Right forelimb (tissue), 1 donor: ENCODE measurements at regions not wholly inside any gene's neighbourhood (a gene's known extent, or its start where the extent isn't known, plus 50 kb on each side); places are given as distances from the start of the nearest gene placed in this dataset.

Source experiments
- DNase-seq: peaks from one replicate; pipeline ENCODE4 v3.0.0-alpha.2; 2018

DNA sequence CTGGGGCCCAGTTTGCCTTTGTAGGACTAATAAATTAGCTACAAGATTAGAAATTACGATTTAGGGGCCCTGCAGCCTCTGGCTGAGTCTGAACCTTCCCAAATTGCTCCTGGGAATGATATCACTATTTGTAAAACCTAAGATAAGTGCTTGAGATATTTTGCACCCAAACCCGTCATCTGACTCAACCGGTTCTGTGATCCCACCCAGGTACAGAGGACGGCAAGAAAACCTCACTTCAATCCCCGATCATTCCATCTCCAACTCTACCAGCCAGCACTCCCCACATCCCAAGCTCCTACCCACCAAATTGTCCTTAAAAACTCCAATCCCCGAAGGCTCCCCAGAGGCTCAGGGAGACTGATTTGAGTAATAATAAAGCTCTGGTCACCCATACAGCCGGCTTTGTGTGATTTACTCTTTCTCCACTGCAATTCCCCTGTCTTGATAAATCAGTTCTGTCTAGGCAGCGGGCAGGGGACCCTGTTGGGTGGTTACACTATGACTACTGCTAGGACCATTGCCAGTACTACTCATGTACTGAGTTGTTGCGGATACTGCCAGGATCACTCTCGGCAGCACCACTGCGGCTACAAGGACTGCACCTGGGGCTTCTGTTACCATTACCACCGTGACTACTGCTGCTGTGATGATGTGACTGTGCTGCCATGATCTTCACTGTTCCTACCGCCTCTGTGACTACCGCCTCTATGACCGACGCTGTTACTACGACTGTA is 73.1 kb downstream of the IRF8 start:
- DNase-seq = no peak

DNA sequence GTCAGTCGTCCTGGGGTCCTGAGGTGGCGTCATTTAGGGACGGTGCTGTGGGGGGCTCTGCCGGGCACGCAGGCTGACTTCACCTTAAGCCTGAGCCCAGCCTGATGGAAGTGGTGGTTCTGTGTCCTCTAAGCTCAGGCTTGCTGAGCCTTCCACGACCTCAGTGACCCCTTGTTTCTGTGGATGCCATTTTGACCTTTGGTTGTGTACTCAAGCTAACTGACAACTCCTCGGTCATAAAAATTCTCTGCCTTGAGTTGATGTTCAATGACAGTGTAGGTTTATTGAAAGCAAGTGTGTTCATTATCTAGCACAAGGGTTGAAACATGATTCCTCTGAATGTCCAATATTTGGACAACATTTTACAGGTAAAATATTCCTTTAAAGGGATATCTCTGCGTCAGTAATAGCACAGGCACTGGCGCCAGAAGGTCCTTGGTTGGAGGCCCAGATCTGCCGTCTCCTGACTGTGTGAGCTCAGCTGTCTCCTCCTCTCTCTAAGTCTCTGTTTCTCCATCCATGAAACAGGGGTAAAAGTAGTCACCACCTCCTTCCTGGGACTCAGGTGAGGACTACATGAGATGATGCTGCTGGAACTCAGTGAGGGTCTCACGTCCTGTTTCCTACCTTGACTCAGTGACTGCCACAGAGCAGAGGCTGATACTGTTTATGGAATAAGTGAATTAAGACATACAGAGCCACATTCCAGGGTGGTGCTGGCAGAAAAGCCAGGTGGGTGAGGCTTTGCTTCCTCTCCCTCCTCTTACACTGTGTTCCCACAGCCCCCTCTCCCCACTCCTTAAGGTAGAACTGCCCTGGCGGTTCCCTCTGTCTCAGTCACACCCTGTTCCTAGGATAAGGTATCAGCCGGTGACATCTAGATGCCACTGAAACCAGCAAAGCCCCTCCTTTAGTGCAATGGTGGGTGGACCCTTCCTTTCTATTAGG is 75.7 kb downstream of the IRF8 start:
- DNase-seq = no peak

DNA sequence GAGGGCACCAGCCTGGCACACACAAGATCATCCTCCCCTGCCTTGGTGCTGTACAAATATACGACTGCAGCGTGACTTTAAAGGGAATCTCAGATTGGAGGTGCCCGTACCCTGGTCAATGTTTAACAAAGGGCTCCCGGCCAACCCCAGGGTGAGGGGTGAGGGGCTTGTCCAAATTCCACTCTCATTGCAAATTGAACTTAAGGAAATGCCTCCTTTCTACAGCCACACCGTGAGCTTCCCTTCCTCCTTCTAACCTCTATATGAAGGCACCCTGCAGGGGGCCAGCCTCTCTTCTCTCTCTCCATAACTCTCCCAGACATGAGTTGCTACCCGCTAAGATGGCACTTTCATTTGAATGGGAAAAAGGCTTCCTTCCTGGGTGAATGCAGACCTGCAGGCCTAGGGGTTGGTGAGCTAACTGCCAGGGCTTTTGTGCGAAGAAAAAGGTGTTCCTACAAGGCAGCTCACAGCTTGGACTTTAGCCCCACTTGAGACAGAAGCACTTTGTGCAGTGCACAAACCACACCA is 76.6 kb downstream of the IRF8 start:
- no peak for DNase-seq

DNA sequence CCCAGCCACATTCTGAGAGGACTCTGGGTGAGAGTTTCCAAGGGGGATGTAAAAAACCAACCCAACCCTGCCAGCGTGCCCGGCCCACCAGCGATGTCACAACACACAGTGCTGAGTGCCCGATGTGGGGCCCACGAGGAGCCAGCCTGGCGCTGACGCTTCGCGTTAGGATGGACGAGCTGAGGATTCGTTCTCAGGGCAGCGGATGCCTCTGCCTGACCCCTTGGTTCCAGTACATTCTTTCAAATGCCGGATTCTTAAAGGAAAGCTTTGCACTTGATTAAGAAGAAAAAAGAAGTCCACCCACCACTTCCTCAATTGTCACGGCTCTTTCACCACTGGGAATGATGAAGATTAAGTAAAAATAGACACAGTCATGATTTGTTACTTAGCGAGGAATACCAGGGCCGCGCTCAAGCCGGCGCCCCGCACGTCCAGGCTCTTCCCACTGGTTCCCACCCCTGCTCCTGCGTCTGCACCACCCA is 79.4 kb downstream of the IRF8 start:
- DNase-seq = no peak

DNA sequence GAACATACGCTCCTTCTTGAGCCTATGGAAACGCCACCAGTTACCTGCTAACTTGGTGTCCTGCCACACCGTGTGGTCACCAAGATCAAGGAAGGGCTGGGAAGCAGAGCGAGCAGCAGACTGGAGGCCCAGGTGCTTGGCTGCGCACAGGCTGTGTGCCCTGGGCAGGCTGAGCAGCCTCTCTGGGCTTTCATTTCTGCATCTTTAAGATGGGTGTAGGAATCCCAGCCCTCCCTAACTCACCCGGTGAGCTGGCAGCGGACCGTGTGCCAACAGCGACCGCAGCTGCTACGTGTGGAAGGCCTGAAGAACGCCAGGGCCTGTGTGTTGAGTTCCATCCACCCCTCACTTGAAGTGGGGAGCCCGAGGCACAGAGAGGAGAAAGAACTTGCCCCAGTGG is 80.0 kb downstream of the IRF8 start:
- no peak for DNase-seq

DNA sequence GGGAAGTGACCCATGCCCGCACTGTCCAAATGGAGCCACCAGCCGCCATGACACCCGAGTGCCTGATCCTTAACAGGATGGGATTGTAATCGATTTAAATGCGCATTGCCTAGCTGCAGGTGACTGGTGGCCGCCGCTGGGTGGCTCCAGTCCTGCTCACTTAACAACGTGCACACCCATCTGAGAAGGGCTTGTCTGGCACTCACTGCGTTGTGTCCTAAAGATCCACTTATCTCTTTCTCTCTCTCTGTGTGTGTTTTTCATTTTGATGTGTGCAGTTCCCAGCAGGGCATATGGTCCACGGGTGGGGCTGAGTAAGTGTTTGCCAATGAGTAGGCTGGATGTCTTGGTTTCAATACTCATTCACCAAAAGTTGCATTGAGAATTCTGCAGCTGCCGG is 80.6 kb downstream of the IRF8 start:
- no peak for DNase-seq

DNA sequence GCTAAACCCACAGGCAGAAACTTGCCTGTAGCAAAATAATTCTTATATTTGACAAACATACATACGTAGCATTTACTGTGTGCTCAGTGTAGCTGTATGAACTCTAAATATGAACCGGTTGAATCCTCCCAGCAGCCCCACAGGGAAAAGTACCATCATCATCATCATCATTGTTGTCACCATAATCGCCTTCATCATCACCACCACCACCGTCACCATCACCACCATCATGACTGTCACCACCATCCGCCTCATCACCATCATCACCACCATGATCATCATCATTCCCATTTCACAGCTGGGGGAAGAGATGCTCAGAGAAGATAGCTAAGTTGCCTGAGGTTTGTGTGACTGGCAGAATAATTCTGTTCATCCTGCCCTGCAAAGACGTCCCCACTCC is 81.7 kb downstream of the IRF8 start:
- DNase-seq = no peak

DNA sequence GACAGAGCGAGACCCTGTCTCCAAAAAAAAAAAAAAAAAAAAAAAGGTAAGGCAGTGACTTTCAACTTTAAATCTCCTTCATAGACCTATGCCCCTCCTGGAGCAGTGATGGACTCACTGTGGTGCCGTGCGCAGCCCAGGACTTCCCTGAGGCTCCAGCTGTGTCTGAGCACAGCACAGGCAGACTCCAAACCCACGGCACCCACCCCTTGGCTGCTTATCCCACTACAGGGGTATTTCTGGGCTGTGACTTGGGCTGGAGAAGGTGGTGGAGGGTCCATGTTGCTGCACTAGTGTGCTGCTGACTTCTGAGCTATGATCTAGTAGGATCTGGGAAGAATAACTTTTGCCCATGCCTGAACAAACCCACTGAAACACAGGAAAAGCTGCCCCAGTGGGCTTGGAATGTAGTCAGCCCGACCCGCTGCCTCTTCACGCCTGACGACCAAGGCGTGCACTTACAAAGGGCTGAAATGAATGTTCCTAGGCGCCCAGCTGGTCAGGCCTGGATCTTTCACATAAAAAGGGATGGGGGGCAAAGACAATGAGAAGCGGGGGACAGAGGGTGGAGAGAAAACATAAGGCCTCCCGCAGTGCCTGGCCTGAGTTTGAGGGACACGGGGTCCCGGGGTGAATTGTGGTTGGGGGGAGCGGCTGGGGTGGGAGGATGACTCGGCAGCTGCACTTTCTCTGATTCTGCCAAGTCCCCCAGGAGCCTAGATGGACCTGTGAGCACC is 83.0 kb downstream of the IRF8 start:
- no peak for DNase-seq

DNA sequence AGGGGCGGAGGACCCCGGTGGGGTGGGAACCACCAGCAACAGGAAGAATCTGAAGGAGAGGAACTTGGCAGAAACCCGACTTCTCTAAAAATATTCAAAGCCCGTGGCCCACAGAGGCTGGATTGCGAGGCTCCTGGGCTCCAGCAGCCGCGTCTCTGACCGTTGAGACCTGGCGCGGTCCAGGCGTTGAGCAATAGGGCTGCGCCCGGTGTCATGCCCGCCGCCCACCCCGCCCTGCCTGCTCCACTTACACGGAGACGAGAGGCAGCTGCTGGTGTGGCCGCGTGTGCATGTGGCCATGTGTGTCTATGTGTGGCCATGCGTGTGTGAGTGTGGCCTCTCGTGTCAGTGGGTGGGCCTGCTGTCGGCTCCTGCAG is 83.6 kb downstream of the IRF8 start:
- no peak for DNase-seq

DNA sequence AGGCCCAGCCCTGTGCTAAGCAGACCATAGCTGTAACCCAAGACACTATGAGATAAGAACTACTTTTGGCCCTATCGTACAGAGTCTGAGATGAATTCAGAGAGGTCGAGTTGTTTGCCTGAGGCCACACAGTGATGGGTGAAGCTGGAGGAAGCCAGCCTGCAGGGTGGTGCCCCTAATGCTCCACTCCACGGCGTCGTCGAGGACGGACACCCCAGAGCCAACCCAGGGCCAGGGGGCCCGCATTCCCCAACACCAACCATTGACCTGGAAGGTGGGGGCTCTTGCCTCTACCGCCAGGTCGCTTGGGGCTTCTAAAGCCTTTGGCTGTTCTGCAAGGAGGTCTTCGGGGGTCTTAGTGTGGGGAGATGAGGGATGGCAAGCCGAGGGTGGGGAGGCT is 84.1 kb downstream of the IRF8 start:
- no peak for DNase-seq

DNA sequence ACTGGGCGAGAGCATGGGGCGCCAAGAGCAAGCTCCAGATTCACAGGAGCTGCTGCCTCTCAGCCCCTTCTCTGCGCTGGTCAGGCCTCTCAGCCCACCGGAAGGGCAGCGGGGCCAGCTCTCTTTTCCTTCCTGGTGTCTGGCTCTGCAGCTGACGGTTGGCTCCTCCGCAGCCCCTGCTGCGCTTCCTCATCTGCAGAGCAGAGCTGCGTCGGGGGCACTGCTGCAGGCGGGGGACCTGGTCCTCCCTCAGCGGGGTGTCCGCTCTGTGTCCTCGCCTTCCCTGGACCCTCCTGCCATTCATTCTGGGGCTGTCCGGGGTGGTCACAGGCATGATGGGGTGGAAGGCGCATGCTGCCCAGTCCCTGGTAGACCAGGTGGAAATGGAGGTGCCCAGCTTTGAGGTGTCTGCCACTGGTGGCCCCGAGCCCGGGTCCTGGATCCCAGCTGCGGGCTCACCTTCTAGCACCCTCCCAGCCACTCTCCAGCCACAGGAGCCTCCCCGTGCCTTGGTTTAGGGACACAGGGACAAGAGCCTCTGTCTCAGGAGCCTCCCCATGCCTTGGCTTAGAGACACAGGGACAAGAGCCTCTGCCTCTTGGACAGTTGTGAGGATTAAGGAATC is 84.8 kb downstream of the IRF8 start:
- DNase-seq = no peak

DNA sequence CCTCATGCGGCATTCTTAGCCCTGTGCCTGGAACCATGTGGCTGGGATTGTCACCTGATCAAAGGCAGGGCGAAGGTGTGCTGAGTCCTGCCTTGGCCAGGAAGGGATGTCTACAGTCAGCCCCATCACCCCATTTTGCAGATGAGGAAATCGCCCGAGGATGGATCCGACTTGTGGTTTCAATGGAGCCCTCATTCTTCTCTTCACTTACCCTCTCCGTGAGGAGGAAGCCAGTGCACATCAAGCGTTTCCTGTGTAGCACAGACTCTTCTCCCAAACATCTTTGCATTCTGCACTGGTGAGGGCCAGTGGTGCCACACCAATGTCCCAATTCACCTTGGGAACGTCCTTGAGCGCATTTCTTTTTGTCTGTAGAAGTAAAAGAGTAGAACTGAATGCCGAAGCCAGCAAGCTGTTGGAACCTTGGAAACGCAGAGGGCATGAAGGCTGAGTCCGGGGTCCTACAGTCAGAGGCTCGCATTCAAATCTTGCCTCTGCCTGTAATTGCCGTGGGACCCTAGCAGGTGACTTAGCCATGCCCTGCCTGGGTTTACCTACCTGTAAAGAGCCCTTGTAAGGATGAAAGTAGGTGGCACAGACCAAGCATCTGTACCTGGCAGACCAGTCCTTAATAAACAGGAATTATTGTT is 85.4 kb downstream of the IRF8 start:
- DNase-seq = no peak

DNA sequence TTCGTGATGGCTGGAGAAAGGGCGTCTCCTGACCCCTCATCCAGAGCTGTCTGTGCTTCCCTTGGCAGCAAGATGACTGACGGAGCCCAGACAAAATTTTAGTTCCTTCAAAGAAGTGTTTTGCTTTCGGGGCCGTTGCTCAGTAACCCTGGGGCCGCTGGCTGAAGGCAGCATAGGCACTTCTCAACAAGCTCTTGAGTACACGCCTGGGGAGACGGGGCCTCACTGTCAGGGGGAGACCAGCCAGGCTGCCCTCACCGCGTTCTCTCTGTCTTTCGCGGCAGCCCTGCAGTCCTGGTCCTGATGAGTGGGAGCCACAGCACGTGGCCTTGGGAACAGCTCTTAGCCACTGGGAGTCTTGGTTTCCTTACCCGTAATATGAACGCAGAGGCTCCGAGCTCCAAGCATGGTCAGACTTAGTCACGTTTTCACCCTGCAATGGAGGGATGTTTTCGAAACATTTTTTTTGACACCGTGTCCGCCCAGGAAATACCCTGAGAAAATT is 86.0 kb downstream of the IRF8 start:
- DNase-seq = no peak

DNA sequence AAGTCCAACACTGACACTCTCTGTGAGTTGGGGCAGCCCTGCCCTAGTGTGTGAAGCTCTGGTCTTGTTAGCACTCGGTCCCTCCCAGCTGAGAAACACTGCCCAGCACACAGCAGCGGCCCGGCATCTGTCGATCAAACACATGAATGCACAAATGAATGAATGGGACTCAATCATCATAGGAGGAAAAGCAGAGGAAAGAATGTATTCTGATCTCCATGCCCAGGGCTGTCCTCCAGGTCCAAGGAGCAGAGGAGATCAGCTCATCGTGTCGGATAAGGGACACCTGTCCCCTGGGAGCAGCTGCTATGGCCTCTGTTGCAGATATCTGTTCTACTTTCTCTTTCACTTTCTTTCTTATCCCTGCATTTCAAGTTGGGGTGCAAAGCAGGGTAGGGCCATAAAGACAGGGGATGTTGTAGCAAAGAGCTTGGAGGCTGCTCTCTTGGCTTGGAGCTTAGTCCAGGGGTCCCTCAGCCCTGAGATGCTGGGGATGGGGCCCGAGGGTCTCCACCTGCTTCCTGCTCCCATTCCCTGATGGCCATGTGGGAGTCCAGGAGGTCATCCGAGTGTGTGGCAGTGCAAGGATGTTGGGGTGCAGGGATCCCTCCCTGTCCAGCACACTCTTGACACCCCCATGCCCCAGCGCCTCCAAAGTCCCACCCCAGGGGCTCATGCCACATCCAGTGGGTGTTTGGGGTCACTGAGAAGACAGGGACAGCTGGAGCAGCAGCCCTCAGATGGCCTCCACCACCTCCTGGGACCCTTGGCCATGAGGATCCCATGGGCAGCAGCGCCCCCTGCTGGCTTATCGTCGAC is 88.2 kb downstream of the IRF8 start:
- DNase-seq = no peak

DNA sequence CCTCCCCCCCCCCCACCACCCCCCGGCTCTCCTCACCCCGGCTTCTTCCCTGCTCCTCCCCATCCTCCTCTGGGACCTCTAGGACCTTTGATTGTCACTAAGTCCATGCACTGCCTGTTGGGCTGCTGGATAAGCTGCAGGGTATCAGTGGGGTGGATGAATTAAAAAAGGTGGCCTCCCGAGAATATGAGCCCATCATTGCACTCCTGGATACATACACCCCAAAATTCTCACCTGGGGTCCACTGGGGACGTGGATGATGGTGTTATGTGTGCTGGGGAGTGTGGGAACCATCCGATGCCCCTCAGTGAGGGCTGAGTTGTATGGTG is 88.8 kb downstream of the IRF8 start:
- DNase-seq = no peak

DNA sequence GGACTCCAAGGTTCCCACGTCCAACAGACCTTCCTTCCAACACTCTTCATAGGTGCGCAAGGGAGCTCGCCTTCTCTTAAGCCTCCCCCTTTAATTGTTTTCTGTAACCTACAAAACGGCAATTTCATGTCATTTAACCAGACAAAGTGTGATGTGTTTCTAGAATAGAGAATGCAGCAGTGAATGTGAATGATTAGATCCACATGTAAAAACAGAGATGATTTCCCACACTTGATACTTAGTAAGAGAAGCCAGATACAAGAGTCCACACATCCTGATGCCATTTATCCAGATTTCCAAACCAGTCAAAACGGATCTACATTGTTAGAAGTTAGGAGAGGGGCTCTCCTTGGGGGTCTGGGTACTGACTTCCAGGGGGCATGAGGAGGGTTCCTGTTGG is 89.3 kb downstream of the IRF8 start:
- DNase-seq = no peak

DNA sequence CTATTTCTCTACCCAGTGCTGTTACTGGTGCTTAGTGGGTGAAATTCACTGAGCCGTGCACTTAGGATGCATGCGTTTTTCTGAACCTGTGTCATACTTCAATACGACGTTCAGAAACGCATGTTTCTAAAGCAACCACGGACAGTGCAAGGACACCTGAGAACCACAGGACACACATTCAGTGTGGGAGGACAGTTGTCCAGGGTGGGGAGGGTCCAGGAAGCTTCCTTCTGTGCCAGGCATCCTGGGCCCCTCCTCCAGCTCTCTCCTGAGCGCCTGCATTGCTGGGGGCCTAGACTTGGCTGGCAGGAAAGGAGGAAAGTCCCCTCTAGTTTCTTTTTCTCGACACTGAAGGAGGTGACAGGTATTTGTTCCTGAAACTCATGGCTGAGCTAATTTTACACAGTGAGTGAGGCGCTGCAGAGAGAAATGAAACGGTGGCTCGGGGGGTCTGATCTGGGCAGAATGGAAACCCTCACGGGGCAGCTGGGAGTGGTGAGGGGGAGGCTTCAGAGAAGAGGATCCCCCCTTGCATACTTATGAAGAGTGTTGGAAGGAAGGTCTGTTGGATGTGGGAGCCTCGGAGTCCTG is 89.9 kb downstream of the IRF8 start:
- no peak for DNase-seq

DNA sequence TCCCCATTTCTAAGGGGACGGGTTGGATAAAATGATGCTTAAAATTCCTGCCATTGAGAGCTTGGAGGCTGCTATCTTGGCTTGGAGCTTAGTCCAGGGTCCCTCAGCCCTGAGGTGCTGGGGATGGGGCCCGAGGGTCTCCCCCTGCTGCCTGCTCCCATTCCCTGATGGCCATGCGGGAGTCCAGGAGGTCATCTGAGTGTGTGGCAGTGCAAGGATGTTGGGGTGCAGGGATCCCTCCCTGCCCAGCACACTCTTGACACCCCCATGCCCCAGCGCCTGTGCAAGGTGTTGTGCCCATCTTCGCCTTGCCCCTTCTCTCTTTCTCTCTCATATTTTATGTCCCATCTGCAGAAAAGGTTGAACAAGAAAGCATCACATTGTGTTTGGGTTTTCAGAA is 90.4 kb downstream of the IRF8 start:
- no peak for DNase-seq

DNA sequence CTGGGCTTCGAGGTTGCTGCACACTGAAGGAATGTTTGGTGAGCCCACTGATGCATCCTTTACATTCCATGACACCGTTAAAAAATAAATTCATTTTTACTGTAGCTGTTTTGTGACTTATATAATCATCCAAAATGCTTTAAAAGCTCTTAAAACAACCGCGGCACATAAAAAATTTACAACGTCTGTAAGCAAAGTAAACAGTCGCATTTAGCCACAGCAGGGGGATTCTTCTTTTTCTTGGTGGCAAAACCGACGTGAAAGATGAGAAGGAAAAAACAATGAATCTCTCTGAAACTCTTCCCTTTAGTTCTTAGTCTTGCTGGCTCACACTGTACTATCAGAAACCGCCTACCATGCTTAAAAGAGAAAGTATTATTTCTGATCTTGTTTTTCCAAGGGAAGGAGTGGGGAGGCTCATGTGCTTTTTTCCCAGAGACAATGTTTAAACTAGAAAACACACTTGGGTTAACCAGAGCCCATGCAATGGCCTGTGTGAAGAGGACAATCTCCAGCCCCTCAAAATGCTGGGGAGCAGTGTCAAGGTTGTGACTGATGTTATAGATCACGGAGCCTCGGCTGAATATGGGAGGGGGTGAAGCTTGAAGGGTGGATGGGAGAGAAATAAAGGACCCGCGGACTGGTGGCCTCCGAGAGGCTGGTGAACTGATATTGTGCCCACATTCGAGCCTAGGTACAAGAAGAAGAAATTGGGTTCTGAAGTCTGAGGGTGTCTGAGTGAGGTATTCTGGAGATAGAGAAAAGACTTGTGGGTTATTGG is 91.1 kb downstream of the IRF8 start:
- DNase-seq = no peak

DNA sequence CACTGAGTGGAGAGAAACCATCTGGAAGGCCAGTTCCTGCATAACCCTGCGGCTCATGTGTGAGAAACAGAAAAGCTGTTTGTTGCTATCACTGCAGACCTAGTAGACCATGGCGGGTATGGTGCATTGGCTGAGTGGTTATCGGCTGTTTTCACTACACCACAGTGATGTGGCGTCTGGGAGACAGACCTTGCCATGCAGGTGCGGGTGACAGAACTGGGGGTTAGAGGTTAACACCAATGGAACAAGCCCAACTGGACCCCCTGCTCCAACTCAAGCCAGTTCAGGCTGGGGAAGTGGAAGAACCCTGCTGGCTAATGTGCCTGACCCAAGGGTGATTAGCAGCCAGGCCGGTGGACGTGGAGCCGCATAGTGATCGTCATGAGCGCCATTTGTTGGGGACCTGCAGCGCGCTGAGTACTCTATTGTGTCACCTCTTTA is 91.9 kb downstream of the IRF8 start:
- no peak for DNase-seq
